ENCODE measurements at regions not wholly inside any gene's neighbourhood (a gene's known extent, or its start where the extent isn't known, plus 50 kb on each side); places are given as distances from the start of the nearest gene placed in this dataset.

GRCh38 chr6:149265945-149266344, 51.6 kb upstream of the TAB2 start:
- no peaks in the 10 kb centered on the region for H3K9me3 ChIP-seq (ENCODE audit: insufficient read depth in 2 of 2, low read depth in 1 of 2, low read length in 1 of 2)
- no peak overlapping the region for H4K8ac ChIP-seq (ENCODE audit: extremely low read depth, insufficient read depth, low read length)
- H3K79me1 ChIP-seq (ENCODE audit: low read depth, low read length): no peaks in the 10 kb centered on the region
- H3K4me1 ChIP-seq (replicated peaks in 1 of 4; ENCODE audit: control insufficient read depth in 3 of 4, insufficient read depth in 4 of 4, low read length in 3 of 4): no peaks in the 10 kb centered on the region
- no peak overlapping the region for H3K4ac ChIP-seq (replicated peaks; ENCODE audit: insufficient read length, low read depth, low read length)
- TF ChIP-seq KDM4A (IDR thresholded peaks at IDR 0.05; ENCODE audit: low read depth, low read length, severe bottlenecking) (no peak), E2F6 (IDR thresholded peaks at IDR 0.05) (no peak), FOSL1 (IDR thresholded peaks at IDR 0.05; ENCODE audit: insufficient read depth, low read depth, low read length) (no peak), KDM1A (IDR thresholded peaks at IDR 0.05; ENCODE audit: borderline replicate concordance, low read length) (no peak), KDM5A (IDR thresholded peaks at IDR 0.05; ENCODE audit: low read length) (no peak), CEBPB (IDR thresholded peaks at IDR 0.05; ENCODE audit: low read depth, low read length) (no peak), SIN3A (conservative IDR thresholded peaks at IDR 0.05 in 1 of 2, IDR thresholded peaks at IDR 0.05 in 1 of 2; ENCODE audit: low read depth in 1 of 2, low read length in 2 of 2) (no peak), NRF1 (IDR thresholded peaks at IDR 0.05; ENCODE audit: low read depth, low read length) (no peak), TEAD4 (IDR thresholded peaks at IDR 0.05; ENCODE audit: low read depth, low read length) (no peak), GABPA (IDR thresholded peaks at IDR 0.05; ENCODE audit: borderline replicate concordance, insufficient read depth, low read length) (no peak), RXRA (IDR thresholded peaks at IDR 0.05; ENCODE audit: insufficient read depth, low read depth, low read length) (no peak), CHD1 (IDR thresholded peaks at IDR 0.05; ENCODE audit: low read depth, low read length) (no peak), SAP30 (IDR thresholded peaks at IDR 0.05; ENCODE audit: insufficient read depth, insufficient replicate concordance, low read length) (no peak)
- H2BK12ac ChIP-seq (ENCODE audit: low read depth, low read length): no peak overlapping the region
- ChIA-PET CTCF (ENCODE audit: partially characterized antibody) (no interaction called here), POLR2A (ENCODE audit: partially characterized antibody) (no interaction called here)
- H2BK5ac ChIP-seq (ENCODE audit: low read depth, low read length): no peak overlapping the region
- no peak overlapping the region for H3K27ac ChIP-seq (ENCODE audit: low read depth, low read length)
- H2BK120ac ChIP-seq (replicated peaks; ENCODE audit: low read depth, low read length): no peak overlapping the region
- no peak overlapping the region for H3K23ac ChIP-seq (ENCODE audit: insufficient read length)
- DNase-seq (ENCODE audit: low read depth in 1 of 2, low spot score in 2 of 2) (no peak), FAIRE-seq (no peak)
- H3K4me2 ChIP-seq (ENCODE audit: insufficient read depth in 1 of 2, low read depth in 2 of 2, low read length in 2 of 2): no peak overlapping the region
- H4K91ac ChIP-seq (replicated peaks; ENCODE audit: insufficient read length, low read length): no peak overlapping the region
- no peaks in the 10 kb centered on the region for H3K79me2 ChIP-seq (ENCODE audit: control insufficient read depth in 1 of 2, insufficient read depth in 2 of 2, low read length in 2 of 2)
- no peaks in the 10 kb centered on the region for H3K27me3 ChIP-seq (replicated peaks in 1 of 4; ENCODE audit: control insufficient read depth in 3 of 4, extremely low read depth in 1 of 4, insufficient read depth in 3 of 4, low read length in 3 of 4)
- H3K9ac ChIP-seq (replicated peaks in 1 of 4; ENCODE audit: extremely low read depth in 1 of 4, low read depth in 3 of 4, low read length in 3 of 4): no peak overlapping the region
- H3K56ac ChIP-seq (replicated peaks; ENCODE audit: insufficient read length, low read depth, low read length): no peak overlapping the region
- no peak overlapping the region for H3K4me3 ChIP-seq (ENCODE audit: extremely low read depth in 1 of 4, insufficient read depth in 2 of 4, low read depth in 3 of 4, low read length in 4 of 4)
- H3K36me3 ChIP-seq (ENCODE audit: control insufficient read depth in 2 of 4, insufficient read depth in 4 of 4, low read length in 3 of 4): no peaks in the 10 kb centered on the region
- H3K23me2 ChIP-seq (ENCODE audit: low read depth, low read length): no peaks in the 10 kb centered on the region; the same call in 1 of the 2 replicates
- no peak overlapping the region for H3K14ac ChIP-seq (ENCODE audit: insufficient read length)
- no peak overlapping the region for H2AK5ac ChIP-seq (ENCODE audit: low read depth, low read length)
- no peak overlapping the region for H3K18ac ChIP-seq (ENCODE audit: extremely low read depth, low read length)
- H4K20me1 ChIP-seq (replicated peaks in 1 of 2; ENCODE audit: control insufficient read depth in 1 of 2, insufficient read depth in 2 of 2, low read length in 2 of 2): no peaks in the 10 kb centered on the region
- WGBS, 2 experiments (ENCODE audit: extremely low coverage in 1 of 2, insufficient coverage in 1 of 2, insufficient read length in 1 of 2, insufficient replicate concordance in 2 of 2, low coverage in 1 of 2, low lambda C conversion rate in 2 of 2, missing lambda C conversion rate in 1 of 2): 89% methylated on average over 7 of the region's 7 CpGs; no CpG with 5 or more reads in 1 of the 2 experiments
- no peak overlapping the region for H2BK20ac ChIP-seq (ENCODE audit: low read length)
- no peak overlapping the region for H4K5ac ChIP-seq (ENCODE audit: insufficient read length, low read depth, low read length)
- no peak overlapping the region for H2AFZ ChIP-seq (ENCODE audit: low read length)
- H2BK15ac ChIP-seq (ENCODE audit: low read length): no peak overlapping the region

Data from H1 (cell line).